GM12801 (cell line): ENCODE measurements at regions not wholly inside any gene's neighbourhood (a gene's known extent, or its start where the extent isn't known, plus 50 kb on each side); places are given as distances from the start of the nearest gene placed in this dataset.

Experiments
- TF ChIP-seq, protein P1 (sequence below): IDR thresholded peaks from one replicate; pipeline ENCODE4 v1.5.1; 2011; ENCODE audit warnings: control low read depth; ENCODE audit not compliant: insufficient read length; ENCODE audit errors: extremely low read depth

DNA sequence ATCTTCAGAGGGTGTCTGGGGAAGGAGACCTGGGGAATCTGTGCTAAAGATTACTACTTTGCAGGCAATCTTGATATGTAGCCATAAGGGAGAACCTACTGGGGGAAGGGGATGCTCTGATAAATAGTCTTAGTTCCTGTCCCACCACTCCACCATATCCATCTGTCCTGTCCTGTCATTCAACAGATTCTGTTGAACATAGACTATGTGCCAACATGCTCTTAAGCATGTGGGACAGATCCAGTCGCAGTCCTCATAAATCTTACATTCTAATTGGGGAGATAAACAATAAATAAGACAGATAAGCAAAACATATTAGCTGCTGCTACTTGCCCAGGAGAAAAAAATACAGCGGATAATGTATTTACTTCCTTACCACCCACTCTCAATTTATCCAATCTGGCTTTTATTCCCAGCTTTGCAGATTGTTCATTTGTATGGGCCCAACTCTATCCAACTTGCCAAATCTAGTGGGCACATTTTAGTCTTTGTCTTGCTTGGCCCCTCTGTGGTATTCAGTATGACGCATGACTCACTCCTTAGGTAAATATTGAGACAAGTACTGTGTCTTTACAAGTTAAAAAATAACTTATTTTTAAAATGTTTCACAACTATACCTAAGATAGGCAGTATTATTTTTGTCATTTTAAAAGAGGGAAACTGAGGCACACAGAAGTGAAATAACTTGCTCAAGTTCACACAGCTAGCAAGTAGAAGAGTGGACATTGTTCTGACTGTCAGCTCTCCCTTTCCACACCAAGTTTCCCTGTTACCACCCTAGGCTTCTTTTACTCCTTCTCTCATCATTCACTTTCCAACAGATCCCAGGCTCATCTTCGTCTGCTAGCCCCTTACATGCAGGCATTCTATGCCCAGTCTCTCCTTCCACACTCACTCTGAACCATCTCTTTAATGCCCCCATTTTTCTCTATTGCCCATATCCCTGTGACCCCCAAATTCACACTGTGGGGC, 133.6 kb upstream of the SESN3 start:
- TF ChIP-seq, protein P1, sequence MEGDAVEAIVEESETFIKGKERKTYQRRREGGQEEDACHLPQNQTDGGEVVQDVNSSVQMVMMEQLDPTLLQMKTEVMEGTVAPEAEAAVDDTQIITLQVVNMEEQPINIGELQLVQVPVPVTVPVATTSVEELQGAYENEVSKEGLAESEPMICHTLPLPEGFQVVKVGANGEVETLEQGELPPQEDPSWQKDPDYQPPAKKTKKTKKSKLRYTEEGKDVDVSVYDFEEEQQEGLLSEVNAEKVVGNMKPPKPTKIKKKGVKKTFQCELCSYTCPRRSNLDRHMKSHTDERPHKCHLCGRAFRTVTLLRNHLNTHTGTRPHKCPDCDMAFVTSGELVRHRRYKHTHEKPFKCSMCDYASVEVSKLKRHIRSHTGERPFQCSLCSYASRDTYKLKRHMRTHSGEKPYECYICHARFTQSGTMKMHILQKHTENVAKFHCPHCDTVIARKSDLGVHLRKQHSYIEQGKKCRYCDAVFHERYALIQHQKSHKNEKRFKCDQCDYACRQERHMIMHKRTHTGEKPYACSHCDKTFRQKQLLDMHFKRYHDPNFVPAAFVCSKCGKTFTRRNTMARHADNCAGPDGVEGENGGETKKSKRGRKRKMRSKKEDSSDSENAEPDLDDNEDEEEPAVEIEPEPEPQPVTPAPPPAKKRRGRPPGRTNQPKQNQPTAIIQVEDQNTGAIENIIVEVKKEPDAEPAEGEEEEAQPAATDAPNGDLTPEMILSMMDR, result no peak

DNA sequence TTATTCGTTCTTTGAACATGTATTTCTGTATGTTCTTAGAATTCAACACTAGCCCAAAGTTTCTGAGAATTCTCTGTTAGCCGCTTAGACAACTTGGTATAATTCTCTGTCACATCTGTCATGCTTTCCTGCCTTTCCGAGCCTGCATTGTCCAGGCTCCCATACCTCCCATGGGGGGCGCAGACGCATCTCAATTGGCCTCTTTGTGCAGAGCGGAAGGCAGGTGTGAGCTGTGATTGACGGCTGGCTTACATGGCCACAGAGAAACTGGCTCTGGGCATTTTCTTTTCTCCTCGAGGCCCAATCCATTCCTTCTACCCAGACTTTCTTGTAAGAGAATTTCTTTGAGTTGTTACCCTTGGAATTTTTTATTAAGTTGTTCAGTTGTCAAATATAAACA, 132.7 kb upstream of the SESN3 start:
- TF ChIP-seq, protein P1, result no peak

DNA sequence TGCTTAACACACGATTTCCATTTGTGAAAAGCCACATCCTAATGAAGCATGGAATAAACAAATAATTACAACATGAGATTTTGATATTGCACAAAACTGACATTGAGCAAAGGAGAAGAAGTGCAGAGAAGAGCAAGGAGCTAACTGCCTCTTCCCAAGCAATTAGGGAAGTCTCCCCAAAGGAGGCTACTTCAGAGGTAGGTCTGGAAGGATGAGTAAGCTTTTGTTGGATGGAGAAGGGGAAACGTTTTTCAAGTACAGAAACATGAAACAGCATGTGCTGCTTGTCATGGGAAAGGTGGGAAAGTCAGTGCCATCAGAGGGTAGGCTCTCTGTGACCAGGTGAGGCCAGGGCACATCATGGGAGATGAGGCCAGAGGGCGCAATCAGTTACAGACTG, 132.2 kb upstream of the SESN3 start:
- TF ChIP-seq, protein P1, result no peak

DNA sequence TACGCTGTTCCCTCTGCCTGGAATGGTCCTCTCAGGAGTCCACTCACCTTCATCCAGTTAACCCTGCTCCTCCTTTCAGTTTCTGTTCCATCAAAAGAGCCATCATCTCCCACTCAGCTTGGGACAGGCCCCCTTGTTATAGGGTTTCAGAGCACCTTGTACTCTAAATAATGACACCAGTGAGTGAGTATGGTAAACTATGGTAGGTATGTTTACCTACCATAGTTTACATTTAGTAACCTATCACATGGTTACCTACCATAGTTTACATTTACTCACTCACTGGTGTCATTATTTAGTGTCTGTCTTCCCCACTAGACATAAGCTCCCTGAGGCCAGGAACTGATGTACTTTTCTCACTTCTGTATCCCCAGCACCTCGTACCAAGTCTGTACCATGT, 130.2 kb upstream of the SESN3 start:
- TF ChIP-seq, protein P1, result no peak

DNA sequence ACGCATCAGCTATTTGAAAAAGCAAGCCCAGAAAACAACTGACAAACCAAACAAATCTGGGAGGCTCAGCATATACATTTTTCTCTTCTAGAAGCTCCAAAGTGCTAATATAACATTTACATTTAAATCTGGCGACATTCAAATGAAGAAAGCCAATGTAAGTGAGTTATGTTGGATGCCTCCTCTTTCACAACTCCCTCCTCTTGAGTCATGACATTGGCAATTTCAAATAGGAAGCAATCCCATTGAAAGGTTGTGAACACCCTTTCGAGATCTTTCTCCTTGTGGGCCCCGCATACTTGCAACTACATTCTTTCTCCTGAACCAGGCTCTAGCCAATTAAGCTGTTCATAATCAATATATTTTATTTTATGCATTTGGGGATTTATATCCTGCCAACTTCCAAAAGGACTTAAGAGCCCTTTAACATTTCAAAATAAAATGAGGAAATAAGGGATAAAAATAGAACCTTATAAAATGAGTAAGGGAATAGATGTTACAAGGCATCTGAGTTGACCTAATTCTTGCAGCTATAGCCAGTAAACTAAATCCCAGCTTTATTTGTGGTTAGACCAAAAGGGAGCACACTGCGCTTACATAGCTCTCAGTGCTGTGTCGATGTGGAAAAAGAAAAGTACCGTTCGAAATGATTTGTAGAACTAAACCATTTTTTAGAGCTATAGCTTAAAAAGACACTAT, 129.5 kb upstream of the SESN3 start:
- TF ChIP-seq, protein P1, result no peak

DNA sequence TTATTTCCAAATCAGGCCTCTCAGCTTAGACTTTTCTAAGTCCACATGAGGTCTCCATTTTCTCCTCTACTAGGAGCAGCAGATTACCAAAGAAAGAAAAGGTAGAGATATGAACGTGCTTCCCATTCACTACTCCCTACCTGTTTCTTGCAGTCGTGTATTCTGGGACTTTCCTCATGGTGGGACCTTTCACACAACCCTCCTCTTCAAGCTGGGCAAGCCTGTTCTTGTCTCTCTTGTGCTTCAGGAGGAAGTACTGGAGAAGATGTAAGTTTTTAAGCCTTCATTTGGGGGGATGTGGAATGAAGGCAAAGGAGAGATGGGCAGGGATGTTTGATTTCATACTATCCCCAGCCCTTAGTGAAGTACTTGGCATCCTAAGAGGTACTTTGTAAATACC, 128.8 kb upstream of the SESN3 start:
- TF ChIP-seq, protein P1, result no peak

DNA sequence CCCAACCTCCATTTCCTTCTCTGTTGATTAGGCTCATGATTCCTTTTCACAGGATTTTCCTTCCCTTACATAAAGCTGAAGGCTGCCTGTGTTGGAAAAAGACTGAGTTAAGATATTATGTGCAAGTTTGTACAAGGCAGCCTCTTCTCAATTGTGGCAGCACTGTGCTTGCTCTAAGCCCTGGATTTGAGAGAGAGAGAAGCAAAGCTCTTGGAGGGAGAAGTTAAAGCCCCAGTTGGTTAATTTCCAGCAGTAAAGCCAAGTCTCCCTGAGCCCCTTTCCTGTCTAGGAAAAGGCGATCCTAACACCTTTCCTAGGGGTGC, 128.3 kb upstream of the SESN3 start:
- TF ChIP-seq, protein P1, result no peak
